Right ventricle myocardium superior (tissue), 1 donor: ENCODE measurements at regions not wholly inside any gene's neighbourhood (a gene's known extent, or its start where the extent isn't known, plus 50 kb on each side); places are given as distances from the start of the nearest gene placed in this dataset.

Experiments used
- ATAC-seq: fragments of 200-7000 bp; cut with Tn5 transposase; one replicate; pipeline ENCODE4 v1.9.1; 2020; ENCODE audit warnings: mild to moderate bottlenecking; ENCODE audit not compliant: poor library complexity
- DNase-seq: peaks from one replicate; pipeline ENCODE4 v3.0.0-alpha.2; 2020
- intact Hi-C: fragments of 100-400 bp; cut with DNase I; formaldehyde crosslinking; loops from one replicate; pipeline ENCODE4 v1.11.2; 2022
- donor health status: DM: no; HTN: yes; CAD: no; lungs with severe emphysema.

GRCh38 chr21:28832013-28832714 is 160.5 kb downstream of the LTN1 start:
- DNase-seq (no peak), ATAC-seq (no peak)
- intact Hi-C loops, result no loop called here

DNA sequence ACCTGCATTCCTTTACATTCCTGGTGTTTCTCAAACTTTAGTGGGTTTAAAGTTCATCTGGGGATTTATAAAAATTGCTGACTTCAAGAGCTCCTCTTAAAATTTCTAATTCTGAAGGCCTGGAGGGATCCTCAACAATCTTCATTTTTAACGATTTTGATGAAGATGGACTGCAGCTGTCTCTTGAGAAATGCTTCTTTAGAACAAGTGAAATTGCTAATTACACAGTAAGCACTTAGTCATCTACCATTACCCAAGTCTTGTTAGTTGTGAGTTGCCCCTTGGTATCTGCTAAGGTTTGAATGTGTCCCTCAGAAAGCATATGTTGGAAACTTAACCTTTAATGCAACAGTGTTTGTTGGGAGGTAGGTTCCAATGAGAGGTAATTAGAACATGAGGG is 163.7 kb downstream of the LTN1 start:
- DNase-seq (no peak), ATAC-seq (no peak)
- intact Hi-C loops, result no loop called here

DNA sequence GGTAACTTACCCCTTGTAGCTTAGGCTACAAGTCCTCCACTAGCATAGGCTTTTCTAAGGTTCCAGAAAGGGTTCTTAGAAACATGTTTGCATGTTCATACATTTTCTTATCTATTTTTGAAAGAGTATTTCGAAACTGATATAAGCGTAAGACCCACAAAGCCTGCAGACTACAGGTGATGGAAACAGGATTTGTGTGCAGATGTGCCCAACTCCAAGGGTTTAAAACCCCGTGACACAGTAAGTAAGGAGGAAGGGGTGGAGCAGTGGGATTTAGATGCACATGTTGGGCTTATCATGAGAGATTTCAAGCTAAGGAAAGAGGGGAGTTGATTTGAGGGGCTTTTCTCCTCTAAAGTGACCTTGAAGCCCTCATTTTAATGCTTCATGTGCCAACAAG is 164.7 kb downstream of the LTN1 start:
- DNase-seq (no peak), ATAC-seq (no peak)
- intact Hi-C loops, result no loop called here

DNA sequence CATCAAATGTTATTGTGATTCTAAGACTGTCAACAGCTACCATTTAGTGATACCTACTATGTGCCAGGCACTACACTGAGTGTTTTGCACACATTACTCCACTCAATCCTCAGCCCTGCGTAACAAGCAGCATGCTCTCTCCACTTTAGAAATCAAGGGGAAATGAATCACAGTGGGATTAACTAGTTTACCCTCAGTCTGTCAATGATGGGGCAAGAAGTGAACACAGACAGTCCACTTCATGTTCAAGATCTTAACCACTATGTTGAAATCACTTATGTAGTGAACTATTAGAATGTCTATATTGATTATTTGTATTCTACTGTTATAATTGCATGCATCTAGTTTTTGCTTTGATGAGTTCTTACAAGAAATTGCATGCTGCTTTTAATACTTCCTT is 165.3 kb downstream of the LTN1 start:
- intact Hi-C loops, result no loop called here
- ATAC-seq (no peak), DNase-seq (no peak)

- ATAC-seq (no peak), DNase-seq (no peak)
- intact Hi-C loops, result no loop called here
Observed at GRCh38 chr21:28826569-28826968, 166.1 kb downstream of the LTN1 start.

GRCh38 chr21:28826021-28826420 is 166.7 kb downstream of the LTN1 start:
- DNase-seq (no peak), ATAC-seq (no peak)
- intact Hi-C loops, result no loop called here

DNA sequence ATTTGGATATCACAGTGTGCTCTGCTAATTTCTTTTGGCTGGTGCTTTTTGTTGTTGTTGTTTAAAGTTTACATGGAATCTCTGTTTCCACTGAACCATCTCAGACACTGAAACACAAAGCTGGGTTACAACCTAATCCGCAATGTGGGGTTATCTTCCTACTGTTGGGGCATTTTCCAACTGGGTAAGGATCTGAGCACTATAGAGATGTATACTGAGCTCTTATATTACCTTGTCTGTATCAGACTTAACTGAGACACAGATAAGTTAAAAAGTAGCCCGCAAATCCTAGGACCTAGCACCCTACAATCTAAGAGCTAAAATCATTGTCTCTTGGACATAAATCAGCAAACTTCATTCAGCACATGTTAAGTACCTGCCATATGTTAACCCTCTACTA is 169.2 kb downstream of the LTN1 start:
- ATAC-seq, result no peak
- intact Hi-C loops, result no loop called here
- DNase-seq, result no peak

- no peak for DNase-seq
- intact Hi-C loops, result no loop called here
- peak; percentile 74 for ATAC-seq
Observed at GRCh38 chr21:28822486-28823335, 170.0 kb downstream of the LTN1 start.

DNA sequence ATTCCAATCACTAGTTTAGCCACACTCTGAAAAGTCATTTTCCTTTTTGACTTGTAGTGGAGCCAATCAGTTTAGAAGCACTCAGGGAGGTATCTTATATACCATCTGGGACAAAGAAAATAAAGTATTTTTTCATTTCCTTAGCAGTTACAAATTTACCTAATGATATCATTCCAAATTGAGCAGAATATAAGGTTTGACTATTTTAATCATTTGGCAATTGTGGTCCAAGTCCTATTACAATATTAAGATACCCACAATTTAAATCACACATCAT is 170.6 kb downstream of the LTN1 start:
- no peak for DNase-seq
- intact Hi-C loops, result no loop called here
- ATAC-seq, result no peak

DNA sequence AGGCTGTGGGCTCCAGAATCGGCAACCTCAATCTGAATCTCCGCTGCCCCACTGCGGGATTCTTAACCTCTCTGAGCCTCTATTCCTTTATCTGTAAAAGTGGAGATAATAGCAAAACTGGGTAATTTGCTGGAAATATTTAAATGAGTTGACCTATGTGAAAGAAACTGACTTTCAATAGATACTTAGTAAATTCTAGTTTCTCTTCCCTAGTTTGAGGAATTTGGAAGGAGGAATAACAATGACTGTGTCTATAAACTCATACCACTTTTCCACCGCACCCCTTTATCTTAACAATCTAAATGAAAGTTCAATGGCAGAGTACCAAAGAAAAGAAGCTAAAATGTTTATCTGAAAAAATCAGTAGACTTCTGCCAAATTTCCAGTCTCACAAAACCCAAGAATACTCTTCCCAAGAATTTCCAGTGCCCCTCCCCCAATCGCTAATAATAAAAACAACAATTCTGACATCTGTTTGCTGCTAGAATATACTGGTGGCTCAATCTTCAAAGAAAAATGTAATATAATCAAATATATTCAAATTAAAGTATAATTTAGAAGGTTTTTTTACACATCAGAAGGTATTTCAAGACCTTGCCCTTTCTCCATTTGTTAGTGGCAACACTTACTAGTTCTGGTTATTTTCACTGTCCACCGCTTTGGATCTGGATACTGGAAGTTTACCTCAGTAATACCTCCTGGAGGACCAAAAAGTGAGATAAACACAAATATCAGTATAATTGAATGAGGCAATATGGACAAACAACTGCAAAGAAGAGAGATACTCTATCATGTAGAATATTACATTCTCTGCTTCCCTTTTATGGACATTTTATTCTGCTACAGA is 171.2 kb downstream of the LTN1 start:
- no peak for DNase-seq
- intact Hi-C loops, result no loop called here
- no peak for ATAC-seq

- ATAC-seq (no peak), DNase-seq (no peak)
- intact Hi-C loops, result no loop called here
Observed at GRCh38 chr21:28818663-28819278, 173.9 kb downstream of the LTN1 start.

- no peak for DNase-seq
- intact Hi-C loops, result no loop called here
- no peak for ATAC-seq
Observed at GRCh38 chr21:28817871-28818270, 174.8 kb downstream of the LTN1 start.

GRCh38 chr21:28811860-28812259 is 180.8 kb downstream of the LTN1 start:
- intact Hi-C loops, result no loop called here
- ATAC-seq, result no peak

GRCh38 chr21:28810826-28811524 is 181.7 kb downstream of the LTN1 start:
- ATAC-seq (no peak), DNase-seq (no peak)
- intact Hi-C loops, result no loop called here

More at GRCh38 chr21:28811860-28812259, 180.8 kb downstream of the LTN1 start:
- DNase-seq, result no peak

GRCh38 chr21:28805885-28806284 is 186.8 kb downstream of the LTN1 start:
- no peak for DNase-seq
- intact Hi-C loops, result no loop called here
- ATAC-seq, result peak; percentile 75

DNA sequence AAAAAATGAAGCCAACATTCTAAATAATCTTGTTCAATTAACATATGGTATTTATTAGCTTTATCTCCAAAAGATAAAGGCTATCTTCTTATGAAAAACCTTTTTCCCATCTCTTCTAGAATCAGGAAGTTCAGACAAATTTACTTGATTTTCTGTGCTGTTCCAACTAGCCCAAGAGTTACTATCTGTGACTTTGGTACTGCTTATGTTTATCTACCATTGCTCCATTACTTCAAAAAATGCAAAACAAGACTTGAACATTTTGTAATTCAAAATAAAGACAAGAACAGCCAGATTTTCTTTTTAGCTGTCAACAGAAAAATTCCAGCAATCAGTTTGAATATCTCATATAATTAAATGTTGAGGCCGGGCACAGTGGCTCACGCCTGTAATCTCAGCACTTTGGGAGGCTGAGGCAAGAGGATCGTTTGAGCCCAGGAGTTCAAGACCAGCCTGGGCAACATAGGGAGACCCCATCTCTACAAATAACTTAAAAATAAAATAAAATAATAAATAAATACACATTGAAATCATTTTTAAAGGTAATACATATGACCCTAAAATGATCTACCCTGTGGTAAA is 188.5 kb downstream of the LTN1 start:
- intact Hi-C loops, result no loop called here
- ATAC-seq, result peak; percentile 58
- peak; percentile 41 for DNase-seq

DNA sequence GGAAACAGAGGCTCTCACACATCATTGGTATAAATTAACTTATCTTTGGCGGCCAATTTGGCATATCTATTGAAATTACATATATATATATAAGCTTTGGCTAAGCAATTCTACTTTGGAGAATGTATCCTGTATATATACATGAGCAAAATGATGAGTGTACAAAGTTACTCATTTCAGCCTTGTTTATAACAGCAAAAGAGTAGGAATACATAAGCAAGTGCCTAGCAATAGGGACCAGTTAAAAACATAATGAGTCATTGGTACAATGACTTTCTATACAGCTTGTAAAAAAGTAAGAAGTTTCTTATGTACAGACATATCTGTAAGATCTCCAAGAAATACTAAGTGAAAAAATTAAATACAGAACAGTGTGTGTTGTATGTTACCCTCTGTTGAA is 190.8 kb downstream of the LTN1 start:
- no peak for ATAC-seq
- intact Hi-C loops, result no loop called here

GRCh38 chr21:28799926-28800325 is 192.8 kb downstream of the LTN1 start:
- intact Hi-C loops, result loop anchor here (10.0 kb wide), 1 partner anchor 55 kb away; no protein-coding TSS in a partner anchor

More for the DNA sequence above, 190.8 kb downstream of the LTN1 start:
- DNase-seq, result no peak

More at GRCh38 chr21:28799926-28800325, 192.8 kb downstream of the LTN1 start:
- DNase-seq (no peak), ATAC-seq (no peak)
